ENCODE measurements at regions not wholly inside any gene's neighbourhood (a gene's known extent, or its start where the extent isn't known, plus 50 kb on each side); places are given as distances from the start of the nearest gene placed in this dataset.

- intact Hi-C loops (cut with DNase I): no loop called here
- no peaks in the 10 kb centered on the region for H3K4me1 ChIP-seq (ENCODE audit: control insufficient read depth in 2 of 3, insufficient read depth in 2 of 3, low read depth in 1 of 3, low read length in 3 of 3)
- H3K4me3 ChIP-seq (ENCODE audit: low read length in 3 of 3): no peak overlapping the region
- no peaks in the 10 kb centered on the region for H3K36me3 ChIP-seq (ENCODE audit: control insufficient read depth in 2 of 3, insufficient read depth in 3 of 3, low read length in 3 of 3)
- no peaks in the 10 kb centered on the region for H3K9me3 ChIP-seq (ENCODE audit: control insufficient read depth in 2 of 3, insufficient read depth in 1 of 3, low read length in 3 of 3)
- no peak for TF ChIP-seq CTCF (IDR thresholded peaks at IDR 0.05; ENCODE audit: borderline replicate concordance, extremely low read depth, insufficient read depth)
- DNase-seq: peak in 1 of 5 donors; percentile 8
- no peaks in the 10 kb centered on the region for H3K27me3 ChIP-seq (ENCODE audit: control insufficient read depth, insufficient read depth, low read length)
- H3K27ac ChIP-seq (ENCODE audit: low read depth in 2 of 2, low read length in 2 of 2): no peak overlapping the region
- no peak for FAIRE-seq
- H3K9ac ChIP-seq (ENCODE audit: low read length in 3 of 3): no peak overlapping the region
Measured at GRCh38 chr14:98953551-98954348, 318.2 kb downstream of the BCL11B start.

- intact Hi-C loops (cut with DNase I): no loop called here
- no peaks in the 10 kb centered on the region for H3K4me1 ChIP-seq (ENCODE audit: control insufficient read depth in 2 of 3, insufficient read depth in 2 of 3, low read depth in 1 of 3, low read length in 3 of 3)
- H3K9ac ChIP-seq (ENCODE audit: low read length in 3 of 3): no peak overlapping the region
- H3K4me3 ChIP-seq (ENCODE audit: low read length in 3 of 3): no peak overlapping the region
- DNase-seq (peak in 1 of 5 donors; percentile 7), FAIRE-seq (no peak)
- H3K9me3 ChIP-seq (ENCODE audit: control insufficient read depth in 2 of 3, insufficient read depth in 1 of 3, low read length in 3 of 3): no peaks in the 10 kb centered on the region
- TF ChIP-seq CTCF (IDR thresholded peaks at IDR 0.05; ENCODE audit: borderline replicate concordance, extremely low read depth, insufficient read depth): no peak
- H3K27me3 ChIP-seq (ENCODE audit: control insufficient read depth, insufficient read depth, low read length): no peaks in the 10 kb centered on the region
- H3K27ac ChIP-seq (ENCODE audit: low read depth in 2 of 2, low read length in 2 of 2): no peak overlapping the region
- no peaks in the 10 kb centered on the region for H3K36me3 ChIP-seq (ENCODE audit: control insufficient read depth in 2 of 3, insufficient read depth in 3 of 3, low read length in 3 of 3)
Measured at GRCh38 chr14:98954349-98955000, 317.5 kb downstream of the BCL11B start.

GRCh38 chr14:98955036-98955740, 316.8 kb downstream of the BCL11B start:
- no peak for DNase-seq
- intact Hi-C loops (cut with DNase I): no loop called here

More at GRCh38 chr14:98955036-98955740, 316.8 kb downstream of the BCL11B start:
- H3K4me1 ChIP-seq (ENCODE audit: control insufficient read depth in 2 of 3, insufficient read depth in 2 of 3, low read depth in 1 of 3, low read length in 3 of 3): no peaks in the 10 kb centered on the region
- H3K27ac ChIP-seq (ENCODE audit: low read depth in 2 of 2, low read length in 2 of 2): no peak overlapping the region
- no peaks in the 10 kb centered on the region for H3K27me3 ChIP-seq (ENCODE audit: control insufficient read depth, insufficient read depth, low read length)
- no peak overlapping the region for H3K9ac ChIP-seq (ENCODE audit: low read length in 3 of 3)
- no peak for TF ChIP-seq CTCF (IDR thresholded peaks at IDR 0.05; ENCODE audit: borderline replicate concordance, extremely low read depth, insufficient read depth)
- no peak for FAIRE-seq
- H3K4me3 ChIP-seq (ENCODE audit: low read length in 3 of 3): no peak overlapping the region
- no peaks in the 10 kb centered on the region for H3K9me3 ChIP-seq (ENCODE audit: control insufficient read depth in 2 of 3, insufficient read depth in 1 of 3, low read length in 3 of 3)
- no peaks in the 10 kb centered on the region for H3K36me3 ChIP-seq (ENCODE audit: control insufficient read depth in 2 of 3, insufficient read depth in 3 of 3, low read length in 3 of 3)

All from kidney (tissue), 13 donors.